ENCODE measurements at regions not wholly inside any gene's neighbourhood (a gene's known extent, or its start where the extent isn't known, plus 50 kb on each side); places are given as distances from the start of the nearest gene placed in this dataset.

- Mint-ChIP-seq H3K27me3 (peaks cover 19% of the 10 kb centered on the region), H3K36me3 (ENCODE audit: low read depth) (no peaks in the 10 kb centered on the region), H3K9me3 (no peaks in the 10 kb centered on the region), H3K27ac (no peak overlapping the region), H3K4me1 (peaks cover 4% of the 10 kb centered on the region), H3K4me3 (no peak overlapping the region)
- ATAC-seq (replicated peaks): no peak
Measured at GRCh38 chr5:5570646-5571045, 148.2 kb downstream of the ICE1 start.

- no peak for ATAC-seq (replicated peaks)
- no peak overlapping the region for H3K4me3 Mint-ChIP-seq
- H3K27ac Mint-ChIP-seq: no peak overlapping the region
- no peaks in the 10 kb centered on the region for H3K9me3 Mint-ChIP-seq
- H3K4me1 Mint-ChIP-seq: no peaks in the 10 kb centered on the region
- no peaks in the 10 kb centered on the region for H3K36me3 Mint-ChIP-seq (ENCODE audit: low read depth)
- H3K27me3 Mint-ChIP-seq: peaks cover 30% of the 10 kb centered on the region
Measured at GRCh38 chr5:5564898-5565297, 142.4 kb downstream of the ICE1 start.

- Mint-ChIP-seq H3K27me3 (peaks cover 24% of the 10 kb centered on the region), H3K4me1 (no peaks in the 10 kb centered on the region), H3K9me3 (no peaks in the 10 kb centered on the region), H3K4me3 (no peak overlapping the region), H3K36me3 (ENCODE audit: low read depth) (no peaks in the 10 kb centered on the region), H3K27ac (no peak overlapping the region)
- no peak for ATAC-seq (replicated peaks)
Measured at GRCh38 chr5:5560016-5560415, 137.5 kb downstream of the ICE1 start.

GRCh38 chr5:5558638-5559527, 136.4 kb downstream of the ICE1 start:
- peaks cover 26% of the 10 kb centered on the region for H3K27me3 Mint-ChIP-seq
- no peak overlapping the region for H3K4me3 Mint-ChIP-seq
- no peak for ATAC-seq (replicated peaks)

GRCh38 chr5:5558102-5558501, 135.6 kb downstream of the ICE1 start:
- ATAC-seq (replicated peaks): no peak
- H3K4me1 Mint-ChIP-seq: no peaks in the 10 kb centered on the region
- H3K4me3 Mint-ChIP-seq: no peak overlapping the region
- no peaks in the 10 kb centered on the region for H3K36me3 Mint-ChIP-seq (ENCODE audit: low read depth)
- H3K9me3 Mint-ChIP-seq: no peaks in the 10 kb centered on the region
- H3K27me3 Mint-ChIP-seq: peaks cover 26% of the 10 kb centered on the region
- H3K27ac Mint-ChIP-seq: no peak overlapping the region

More at GRCh38 chr5:5558638-5559527, 136.4 kb downstream of the ICE1 start:
- Mint-ChIP-seq H3K9me3 (no peaks in the 10 kb centered on the region), H3K36me3 (ENCODE audit: low read depth) (no peaks in the 10 kb centered on the region), H3K4me1 (no peaks in the 10 kb centered on the region), H3K27ac (no peak overlapping the region)

- Mint-ChIP-seq H3K9me3 (peaks cover 4% of the 10 kb centered on the region), H3K36me3 (ENCODE audit: low read depth) (no peaks in the 10 kb centered on the region), H3K27ac (no peak overlapping the region)
Measured at GRCh38 chr5:5551499-5551898, 129.0 kb downstream of the ICE1 start.

DNA sequence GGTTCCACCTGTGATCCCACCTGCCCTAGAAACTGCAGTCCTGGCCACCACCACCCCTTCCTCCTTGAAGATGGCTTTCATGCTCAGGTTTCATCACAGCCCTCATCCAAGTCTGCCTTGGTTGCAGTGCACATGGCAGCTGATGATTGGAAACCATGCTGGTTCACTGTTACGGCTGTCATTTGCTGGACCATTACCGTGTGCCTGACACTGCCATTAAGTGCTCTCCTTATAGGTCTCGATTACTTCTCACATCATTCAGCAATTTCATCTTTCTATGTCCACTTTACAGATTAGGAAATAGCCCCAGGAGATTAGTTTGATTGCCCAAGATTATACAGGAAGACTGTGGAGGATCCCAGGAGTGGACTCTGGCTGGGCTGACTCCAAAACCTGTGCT, 123.9 kb downstream of the ICE1 start:
- no peaks in the 10 kb centered on the region for H3K36me3 Mint-ChIP-seq (ENCODE audit: low read depth)
- H3K9me3 Mint-ChIP-seq: peaks cover 4% of the 10 kb centered on the region
- no peaks in the 10 kb centered on the region for H3K4me1 Mint-ChIP-seq
- H3K27me3 Mint-ChIP-seq: peaks cover 21% of the 10 kb centered on the region
- H3K27ac Mint-ChIP-seq: no peak overlapping the region
- ATAC-seq (replicated peaks): no peak
- no peak overlapping the region for H3K4me3 Mint-ChIP-seq

More at GRCh38 chr5:5551499-5551898, 129.0 kb downstream of the ICE1 start:
- Mint-ChIP-seq H3K4me3 (no peak overlapping the region), H3K4me1 (no peaks in the 10 kb centered on the region), H3K27me3 (peaks cover 18% of the 10 kb centered on the region)
- ATAC-seq (replicated peaks): no peak

DNA sequence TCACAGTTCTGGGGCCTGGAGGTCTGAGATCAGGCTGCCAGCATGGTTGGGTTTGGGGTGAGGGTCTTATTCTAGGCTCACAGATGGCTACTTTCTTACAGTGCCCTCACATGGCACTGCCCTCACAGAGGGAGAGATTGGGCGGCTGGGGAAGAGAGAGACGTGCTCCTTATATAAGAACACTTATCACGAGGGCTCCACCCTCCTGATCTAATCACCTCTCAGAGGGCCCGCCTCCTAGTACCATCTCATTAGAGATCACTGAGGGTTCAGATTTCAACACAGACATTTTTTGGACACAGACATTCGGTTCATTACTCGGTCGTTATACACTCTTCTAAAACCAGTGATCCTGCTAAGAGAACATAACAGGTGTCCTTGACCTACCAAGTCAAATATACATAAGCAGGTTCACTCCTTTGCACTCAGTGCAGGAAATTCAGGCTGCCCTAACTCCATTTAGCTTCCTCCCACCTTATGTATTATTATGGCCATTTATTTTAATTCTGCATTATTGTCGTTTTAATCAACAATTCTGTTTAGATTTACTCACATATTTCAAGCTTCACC, 121.7 kb downstream of the ICE1 start:
- no peak overlapping the region for H3K4me3 Mint-ChIP-seq
- H3K9me3 Mint-ChIP-seq: peaks cover 4% of the 10 kb centered on the region
- H3K36me3 Mint-ChIP-seq (ENCODE audit: low read depth): no peaks in the 10 kb centered on the region
- no peak for ATAC-seq (replicated peaks)
- no peak overlapping the region for H3K27ac Mint-ChIP-seq
- H3K4me1 Mint-ChIP-seq: no peaks in the 10 kb centered on the region
- peaks cover 28% of the 10 kb centered on the region for H3K27me3 Mint-ChIP-seq

DNA sequence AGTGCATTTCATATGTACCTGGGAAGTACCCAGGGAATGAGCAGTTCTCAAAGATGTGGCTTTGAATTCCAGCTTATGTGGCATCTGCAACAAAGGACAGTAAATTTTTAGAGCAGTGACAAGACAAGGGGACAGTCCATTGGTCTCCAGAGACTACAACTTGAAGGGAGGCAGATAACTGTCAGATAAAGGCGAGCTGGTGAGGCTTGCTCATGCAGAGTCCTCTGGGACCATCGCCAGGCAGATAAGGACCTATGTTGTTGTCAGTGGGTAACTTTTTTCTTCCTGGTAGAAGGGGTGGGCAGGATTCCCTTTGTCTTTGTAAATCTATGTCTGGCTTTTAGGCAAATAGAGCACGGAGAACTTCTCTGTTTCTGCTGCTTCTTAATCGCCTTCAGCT, 120.2 kb downstream of the ICE1 start:
- H3K27me3 Mint-ChIP-seq: peaks cover 20% of the 10 kb centered on the region
- no peak overlapping the region for H3K27ac Mint-ChIP-seq
- no peak overlapping the region for H3K4me3 Mint-ChIP-seq
- no peaks in the 10 kb centered on the region for H3K36me3 Mint-ChIP-seq (ENCODE audit: low read depth)
- no peaks in the 10 kb centered on the region for H3K4me1 Mint-ChIP-seq
- no peaks in the 10 kb centered on the region for H3K9me3 Mint-ChIP-seq
- no peak for ATAC-seq (replicated peaks)

- no peak for ATAC-seq (replicated peaks)
- Mint-ChIP-seq H3K4me3 (no peak overlapping the region), H3K27me3 (peaks cover 24% of the 10 kb centered on the region), H3K36me3 (ENCODE audit: low read depth) (no peaks in the 10 kb centered on the region), H3K27ac (no peak overlapping the region), H3K4me1 (no peaks in the 10 kb centered on the region), H3K9me3 (no peaks in the 10 kb centered on the region)
Measured at GRCh38 chr5:5540065-5540464, 117.6 kb downstream of the ICE1 start.
